ENCODE measurements at regions not wholly inside any gene's neighbourhood (a gene's known extent, or its start where the extent isn't known, plus 50 kb on each side); places are given as distances from the start of the nearest gene placed in this dataset.

GRCh38 chr6:69622924-69623323 lies 173.9 kb downstream of the LMBRD1 start:
- TF ChIP-seq ASH2L (IDR thresholded peaks at IDR 0.05; ENCODE audit: low read length) (no peak), EP300 (IDR thresholded peaks at IDR 0.05; ENCODE audit: borderline replicate concordance in 1 of 2, low read depth in 2 of 2, low read length in 2 of 2) (no peak), USF2 (IDR thresholded peaks at IDR 0.05; ENCODE audit: low read length) (no peak), CHD2 (IDR thresholded peaks at IDR 0.05; ENCODE audit: low read length) (no peak)
